Effector CD4-positive, alpha-beta T cell (primary cell): ENCODE measurements at regions not wholly inside any gene's neighbourhood (a gene's known extent, or its start where the extent isn't known, plus 50 kb on each side); places are given as distances from the start of the nearest gene placed in this dataset.

Experiments used
- DNase-seq: peaks from one replicate; pipeline ENCODE4 v3.0.0-alpha.2; 2020

GRCh38 chr6:54646069-54646950, 200.3 kb upstream of the FAM83B start:
- DNase-seq: no peak

- no peak for DNase-seq
Observed at GRCh38 chr6:54646951-54647664, 199.5 kb upstream of the FAM83B start.

- no peak for DNase-seq
Observed at GRCh38 chr6:54654381-54654780, 192.2 kb upstream of the FAM83B start.

- DNase-seq: no peak
Observed at GRCh38 chr6:54655162-54655561, 191.4 kb upstream of the FAM83B start.

- no peak for DNase-seq
Observed at GRCh38 chr6:54665278-54665677, 181.3 kb upstream of the FAM83B start.

GRCh38 chr6:54680531-54680930, 166.0 kb upstream of the FAM83B start:
- DNase-seq: no peak

GRCh38 chr6:54681267-54681666, 165.3 kb upstream of the FAM83B start:
- no peak for DNase-seq

- no peak for DNase-seq
Observed at GRCh38 chr6:54681987-54682386, 164.6 kb upstream of the FAM83B start.

GRCh38 chr6:54689620-54690019, 157.0 kb upstream of the FAM83B start:
- no peak for DNase-seq

- no peak for DNase-seq
Observed at GRCh38 chr6:54690596-54690995, 156.0 kb upstream of the FAM83B start.

- no peak for DNase-seq
Observed at GRCh38 chr6:54694928-54695532, 151.5 kb upstream of the FAM83B start.

- DNase-seq: no peak
Observed at GRCh38 chr6:54695815-54696214, 150.8 kb upstream of the FAM83B start.

GRCh38 chr6:54697424-54697823, 149.1 kb upstream of the FAM83B start:
- DNase-seq: no peak

GRCh38 chr6:54698974-54699373, 147.6 kb upstream of the FAM83B start:
- no peak for DNase-seq

- no peak for DNase-seq
Observed at GRCh38 chr6:54700158-54700557, 146.4 kb upstream of the FAM83B start.

GRCh38 chr6:54702772-54703171, 143.8 kb upstream of the FAM83B start:
- no peak for DNase-seq

GRCh38 chr6:54706391-54706790, 140.2 kb upstream of the FAM83B start:
- no peak for DNase-seq

- DNase-seq: no peak
Observed at GRCh38 chr6:54706844-54707605, 139.5 kb upstream of the FAM83B start.

- no peak for DNase-seq
Observed at GRCh38 chr6:54710456-54710855, 136.1 kb upstream of the FAM83B start.

- DNase-seq: no peak
Observed at GRCh38 chr6:54716010-54716409, 130.6 kb upstream of the FAM83B start.

GRCh38 chr6:54716877-54717276, 129.7 kb upstream of the FAM83B start:
- no peak for DNase-seq

GRCh38 chr6:54717849-54718455, 128.6 kb upstream of the FAM83B start:
- peak; percentile 3 for DNase-seq
